ENCODE measurements at regions not wholly inside any gene's neighbourhood (a gene's known extent, or its start where the extent isn't known, plus 50 kb on each side); places are given as distances from the start of the nearest gene placed in this dataset.
"Not testable (repeated sequence)": the region's sequence is repeated elsewhere in the genome, so short reads cannot be mapped to it uniquely, and the experiment has no call there.

DNA sequence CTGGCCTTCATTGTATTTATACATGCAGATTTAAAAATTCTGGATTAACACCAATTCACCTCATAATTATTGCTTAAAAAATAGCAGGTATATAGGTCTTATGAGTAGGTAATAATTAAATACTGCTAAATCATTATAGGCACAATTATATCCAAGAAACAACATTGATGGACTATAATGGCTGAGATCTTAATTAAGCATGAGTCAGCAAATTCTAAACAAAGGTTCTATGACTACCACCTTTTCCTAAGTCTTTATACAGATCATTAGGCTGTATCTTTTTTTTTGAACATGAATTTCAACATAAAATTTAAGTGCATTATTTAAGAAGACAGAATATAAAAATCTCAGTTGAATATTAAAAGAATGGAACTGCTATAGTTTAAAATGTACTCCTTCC, 1678.7 kb upstream of the PCDH10 start:
- Histone ChIP-seq H3K79me2 (no peaks in the 10 kb centered on the region), H3K4me2 (ENCODE audit: low read length) (no peak overlapping the region), H2AFZ (no peak overlapping the region), H3K9ac (no peak overlapping the region), H3K9me3 (ENCODE audit: control insufficient read depth, low read length) (no peaks in the 10 kb centered on the region), H3K27me3 (ENCODE audit: control insufficient read depth, insufficient read depth, low read length) (no peaks in the 10 kb centered on the region), H3K36me3 (ENCODE audit: control insufficient read depth, insufficient read depth, low read length) (no peaks in the 10 kb centered on the region), H3K4me1 (no peaks in the 10 kb centered on the region), H3K27ac (no peak overlapping the region), H3K4me3 (ENCODE audit: low read depth, low read length) (no peak overlapping the region)
- TF ChIP-seq, protein P1, sequence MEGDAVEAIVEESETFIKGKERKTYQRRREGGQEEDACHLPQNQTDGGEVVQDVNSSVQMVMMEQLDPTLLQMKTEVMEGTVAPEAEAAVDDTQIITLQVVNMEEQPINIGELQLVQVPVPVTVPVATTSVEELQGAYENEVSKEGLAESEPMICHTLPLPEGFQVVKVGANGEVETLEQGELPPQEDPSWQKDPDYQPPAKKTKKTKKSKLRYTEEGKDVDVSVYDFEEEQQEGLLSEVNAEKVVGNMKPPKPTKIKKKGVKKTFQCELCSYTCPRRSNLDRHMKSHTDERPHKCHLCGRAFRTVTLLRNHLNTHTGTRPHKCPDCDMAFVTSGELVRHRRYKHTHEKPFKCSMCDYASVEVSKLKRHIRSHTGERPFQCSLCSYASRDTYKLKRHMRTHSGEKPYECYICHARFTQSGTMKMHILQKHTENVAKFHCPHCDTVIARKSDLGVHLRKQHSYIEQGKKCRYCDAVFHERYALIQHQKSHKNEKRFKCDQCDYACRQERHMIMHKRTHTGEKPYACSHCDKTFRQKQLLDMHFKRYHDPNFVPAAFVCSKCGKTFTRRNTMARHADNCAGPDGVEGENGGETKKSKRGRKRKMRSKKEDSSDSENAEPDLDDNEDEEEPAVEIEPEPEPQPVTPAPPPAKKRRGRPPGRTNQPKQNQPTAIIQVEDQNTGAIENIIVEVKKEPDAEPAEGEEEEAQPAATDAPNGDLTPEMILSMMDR (IDR thresholded peaks at IDR 0.05), result no peak

DNA sequence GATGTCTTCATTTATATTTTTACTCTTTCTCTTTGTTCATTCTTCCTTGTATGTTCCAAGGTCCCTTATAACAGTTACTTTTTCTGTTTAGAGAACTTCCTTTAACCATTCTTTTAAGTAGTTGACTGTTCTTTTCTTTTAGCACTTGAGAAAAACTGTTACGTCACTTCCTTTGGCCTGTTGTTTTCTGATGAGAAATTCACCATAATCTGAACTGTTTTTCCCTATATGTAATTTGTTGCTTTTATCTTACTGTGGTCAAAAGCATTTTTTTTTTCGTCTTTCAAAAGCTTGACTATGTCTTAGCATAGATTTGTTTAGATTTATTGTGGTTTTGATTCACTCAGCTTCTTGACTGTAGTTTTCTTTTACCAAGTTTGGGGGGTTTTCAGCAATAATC, 1660.3 kb upstream of the PCDH10 start:
- Histone ChIP-seq H3K36me3 (ENCODE audit: control insufficient read depth, insufficient read depth, low read length) (no peaks in the 10 kb centered on the region), H3K79me2 (no peaks in the 10 kb centered on the region), H3K4me1 (no peaks in the 10 kb centered on the region), H2AFZ (no peak overlapping the region), H3K9me3 (ENCODE audit: control insufficient read depth, low read length) (no peaks in the 10 kb centered on the region), H3K4me2 (ENCODE audit: low read length) (no peak overlapping the region), H3K4me3 (ENCODE audit: low read depth, low read length) (no peak overlapping the region), H3K27me3 (ENCODE audit: control insufficient read depth, insufficient read depth, low read length) (no peaks in the 10 kb centered on the region), H3K9ac (no peak overlapping the region), H3K27ac (no peak overlapping the region)
- TF ChIP-seq, protein P1 (IDR thresholded peaks at IDR 0.05), result no peak

DNA sequence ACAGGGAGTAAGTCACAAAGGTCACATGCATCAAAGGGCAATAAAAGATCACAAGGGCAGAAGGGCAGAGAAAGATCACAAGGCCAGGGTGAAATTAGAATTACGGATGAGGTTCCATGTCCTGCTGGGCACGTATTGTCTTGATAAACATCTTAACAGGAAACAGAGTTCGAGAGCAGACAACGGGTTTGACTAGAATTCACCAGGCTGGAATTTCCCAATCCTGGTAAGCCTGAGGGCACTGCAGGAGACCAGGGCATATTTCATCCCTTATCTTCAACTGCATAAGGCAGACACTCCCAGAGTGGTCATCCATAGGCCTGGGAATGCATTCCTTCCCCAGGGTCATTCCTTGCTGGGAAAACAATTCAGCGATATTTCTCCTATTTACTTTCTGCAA, 1652.9 kb upstream of the PCDH10 start:
- not testable (repeated sequence) for H2AFZ ChIP-seq; H3K79me2 ChIP-seq; H3K4me1 ChIP-seq; H3K4me3 ChIP-seq (ENCODE audit: low read depth, low read length); H3K27me3 ChIP-seq (ENCODE audit: control insufficient read depth, insufficient read depth, low read length); H3K4me2 ChIP-seq (ENCODE audit: low read length); H3K27ac ChIP-seq; H3K9me3 ChIP-seq (ENCODE audit: control insufficient read depth, low read length); H3K9ac ChIP-seq; H3K36me3 ChIP-seq (ENCODE audit: control insufficient read depth, insufficient read depth, low read length)

DNA sequence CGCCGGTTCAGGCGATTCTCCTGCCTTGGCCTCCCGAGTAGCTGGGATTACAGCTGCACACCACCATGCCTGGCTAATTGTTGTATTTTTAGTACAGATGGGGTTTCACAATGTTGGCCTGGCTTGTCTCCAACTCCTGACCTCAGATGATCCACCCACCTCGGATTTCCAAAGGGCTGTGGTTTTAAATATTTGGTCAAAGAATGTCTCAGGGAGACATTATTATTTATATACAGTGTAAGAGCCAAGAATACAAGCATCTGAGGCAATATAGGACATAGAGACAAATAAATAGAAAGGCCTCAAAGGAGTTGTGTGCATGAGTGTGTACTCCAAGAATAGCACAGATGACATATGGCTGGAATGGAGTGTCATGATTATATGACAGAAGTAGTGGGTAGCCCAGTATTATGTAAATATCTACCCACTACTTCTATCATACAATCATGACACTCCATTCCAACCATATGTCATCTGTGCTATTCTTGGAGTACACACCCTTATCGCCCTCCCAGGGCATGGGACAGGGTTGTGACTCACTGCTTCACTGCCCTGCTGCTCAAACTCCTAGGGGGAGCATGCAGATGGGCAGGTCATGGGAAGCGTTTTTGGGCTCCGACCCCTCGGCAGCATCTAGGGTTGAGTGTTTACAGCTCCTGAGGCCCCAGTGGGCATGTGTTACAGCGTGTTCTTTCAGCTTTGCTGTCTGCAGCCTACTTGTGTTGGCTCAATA, 1649.8 kb upstream of the PCDH10 start:
- no peaks in the 10 kb centered on the region for H3K79me2 ChIP-seq
- H2AFZ ChIP-seq, result no peak overlapping the region
- TF ChIP-seq, protein P1 (IDR thresholded peaks at IDR 0.05), result no peak
- H3K4me2 ChIP-seq (ENCODE audit: low read length), result no peak overlapping the region
- no peaks in the 10 kb centered on the region for H3K9me3 ChIP-seq (ENCODE audit: control insufficient read depth, low read length)
- H3K9ac ChIP-seq, result no peak overlapping the region
- no peak overlapping the region for H3K4me3 ChIP-seq (ENCODE audit: low read depth, low read length)
- H3K27me3 ChIP-seq (ENCODE audit: control insufficient read depth, insufficient read depth, low read length), result no peaks in the 10 kb centered on the region
- H3K4me1 ChIP-seq, result no peaks in the 10 kb centered on the region
- no peak overlapping the region for H3K27ac ChIP-seq
- H3K36me3 ChIP-seq (ENCODE audit: control insufficient read depth, insufficient read depth, low read length), result no peaks in the 10 kb centered on the region

DNA sequence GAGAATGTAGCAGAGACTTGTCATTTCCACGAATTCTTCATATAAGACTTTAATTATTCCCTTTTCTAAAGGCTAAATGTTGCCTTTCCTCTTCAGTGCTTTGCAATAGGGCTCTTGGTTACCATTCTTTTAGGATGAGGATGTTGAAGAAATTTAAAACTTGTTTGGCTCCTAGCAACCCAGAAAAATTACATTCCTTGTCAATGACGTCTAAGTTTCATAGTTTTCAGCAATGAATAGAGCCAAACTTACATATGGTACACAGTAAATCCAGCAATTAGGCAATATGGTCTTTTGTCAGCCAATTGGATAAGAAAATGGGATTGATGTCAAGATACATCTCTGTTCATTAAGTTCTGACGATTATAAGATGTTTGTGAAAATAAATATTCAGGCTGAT, 1639.6 kb upstream of the PCDH10 start:
- no peak overlapping the region for H3K4me2 ChIP-seq (ENCODE audit: low read length)
- no peak overlapping the region for H2AFZ ChIP-seq
- H3K4me3 ChIP-seq (ENCODE audit: low read depth, low read length), result no peak overlapping the region
- TF ChIP-seq, protein P1 (IDR thresholded peaks at IDR 0.05), result no peak
- H3K9ac ChIP-seq, result no peak overlapping the region
- no peaks in the 10 kb centered on the region for H3K27me3 ChIP-seq (ENCODE audit: control insufficient read depth, insufficient read depth, low read length)
- H3K4me1 ChIP-seq, result no peaks in the 10 kb centered on the region
- H3K9me3 ChIP-seq (ENCODE audit: control insufficient read depth, low read length), result no peaks in the 10 kb centered on the region
- no peaks in the 10 kb centered on the region for H3K79me2 ChIP-seq
- H3K27ac ChIP-seq, result no peak overlapping the region
- H3K36me3 ChIP-seq (ENCODE audit: control insufficient read depth, insufficient read depth, low read length), result no peaks in the 10 kb centered on the region
